T-cell (primary cell): ENCODE measurements at regions not wholly inside any gene's neighbourhood (a gene's known extent, or its start where the extent isn't known, plus 50 kb on each side); places are given as distances from the start of the nearest gene placed in this dataset.
A peak's percentile ranks its signal among the peaks of the same experiment; 100 is the strongest.

ENCODE experiments used
- ATAC-seq, 4 experiments: fragments of 200-7000 bp in 3 of 4; fragments of 150-1000 bp in 1 of 4; cut with Tn5 transposase; replicated peaks in 1 of 4; 1 replicate in 3 of 4; 2 replicates in 1 of 4; pipeline ENCODE4 v1.10.0; 2021; ENCODE audit warnings: moderate library complexity in 3 of 4, mild to moderate bottlenecking in 2 of 4, moderate number of reproducible peaks in 1 of 4
- CTCF ChIA-PET, 2 donors: fragments of 300-600 bp; sonication (Branson Sonifier 250); formaldehyde crosslinking; loops; one replicate each; lab custom pipeline; 2022; ENCODE audit warnings: antibody characterized with exemption in 2 of 2; lab: Charles Lee
- POLR2A ChIA-PET, 2 donors: fragments of 300-600 bp; sonication (Branson Sonifier 250); formaldehyde crosslinking; loops; one replicate each; lab custom pipeline; 2022; ENCODE audit warnings: antibody characterized with exemption in 2 of 2; lab: Charles Lee
- DNase-seq, 35 experiments: peaks; one replicate each; pipeline versions ENCODE4 v3.0.0 to v3.0.0-alpha.2; 2013 to 2023
- H3K27ac ChIP-seq: one replicate; pipeline ENCODE4 v1.5.1; 2013; ENCODE audit warnings: low read length
- H3K27me3 ChIP-seq, 2 experiments: replicated peaks in 1 of 2; 1 replicate in 1 of 2; 2 replicates in 1 of 2; pipeline versions ENCODE4 v1.6.1 to v1.7.0; 2013; ENCODE audit warnings: low read length in 1 of 2, mixed read lengths in 1 of 2; ENCODE audit not compliant: control insufficient read depth in 2 of 2, insufficient read depth in 2 of 2; ENCODE audit errors: extremely low read depth in 1 of 2
- H3K36me3 ChIP-seq, 2 donors: 1 replicate in 1 of 2; 2 replicates in 1 of 2; pipeline versions ENCODE4 v1.6.1 to v1.7.0; 2013; ENCODE audit warnings: low read length in 1 of 2; ENCODE audit not compliant: control insufficient read depth in 2 of 2, insufficient read depth in 1 of 2; ENCODE audit errors: extremely low read depth in 1 of 2
- H3K4me1 ChIP-seq, 2 experiments: 1 replicate in 1 of 2; 2 replicates in 1 of 2; pipeline versions ENCODE4 v1.6.1 to v1.7.0; 2013; ENCODE audit warnings: low read length in 2 of 2, mixed read lengths in 1 of 2; ENCODE audit not compliant: insufficient read depth in 2 of 2, control insufficient read depth in 1 of 2; ENCODE audit errors: extremely low read depth in 1 of 2
- H3K4me3 ChIP-seq, 2 donors: 1 replicate in 1 of 2; 2 replicates in 1 of 2; pipeline versions ENCODE4 v1.5.1 to v1.7.0; 2013; ENCODE audit warnings: mild to moderate bottlenecking in 2 of 2, low read length in 1 of 2, moderate library complexity in 1 of 2; ENCODE audit not compliant: control insufficient read depth in 1 of 2; ENCODE audit errors: extremely low read depth in 1 of 2
- H3K9me3 ChIP-seq: 2 replicates; pipeline ENCODE4 v1.7.0; 2013
- H3K27ac Mint-ChIP-seq, 2 donors: one replicate each; pipeline ENCODE4 v1.8.0; 2020 to 2021; ENCODE audit warnings: mild to moderate bottlenecking in 2 of 2, mixed read lengths in 2 of 2
- H3K27me3 Mint-ChIP-seq, 2 donors: one replicate each; pipeline ENCODE4 v1.8.0; 2021 to 2022; ENCODE audit warnings: mixed read lengths in 2 of 2
- H3K36me3 Mint-ChIP-seq: one replicate; pipeline ENCODE4 v1.8.0; 2021; ENCODE audit warnings: mixed read lengths
- H3K4me1 Mint-ChIP-seq, 3 donors: one replicate each; pipeline ENCODE4 v1.8.0; 2020 to 2022; ENCODE audit warnings: mixed read lengths in 3 of 3, mild to moderate bottlenecking in 1 of 3
- H3K4me3 Mint-ChIP-seq, 3 donors: one replicate each; pipeline ENCODE4 v1.8.0; 2020 to 2022; ENCODE audit warnings: mild to moderate bottlenecking in 3 of 3, mixed read lengths in 3 of 3, moderate library complexity in 3 of 3
- H3K9me3 Mint-ChIP-seq, 3 donors: one replicate each; pipeline ENCODE4 v1.8.0; 2020 to 2022; ENCODE audit warnings: mixed read lengths in 3 of 3
- WGBS: methylation state at CpG from one replicate; pipeline ENCODE4 v1.1.5; 2013; ENCODE audit warnings: missing lambda C conversion rate; ENCODE audit not compliant: insufficient coverage; 5-methylcytosine and 5-hydroxymethylcytosine counted together

GRCh38 chr1:209205039-209205438 lies 378.5 kb upstream of the CAMK1G start:
- Mint-ChIP-seq H3K9me3 (no peaks in the 10 kb centered on the region), H3K4me1 (peaks cover 0 to 7% (median 7%) of the 10 kb centered on the region in 3 donors), H3K4me3 (no peak overlapping the region), H3K27me3 (peaks cover 37 to 43% of the 10 kb centered on the region in 2 donors), H3K36me3 (no peaks in the 10 kb centered on the region), H3K27ac (no peak overlapping the region)
- peaks cover 5 to 22% of the 10 kb centered on the region in 2 experiments for H3K27me3 ChIP-seq
- POLR2A ChIA-PET: no interaction called here
- no peak for DNase-seq
- no peak overlapping the region for H3K27ac ChIP-seq
- no peak for ATAC-seq
- H3K36me3 ChIP-seq: no peaks in the 10 kb centered on the region
- peaks cover 0 to 8% of the 10 kb centered on the region in 2 experiments for H3K4me1 ChIP-seq
- 29% methylated on average over 1 of the region's 4 CpGs for whole genome bisulfite sequencing
- no peak overlapping the region for H3K4me3 ChIP-seq
- no peaks in the 10 kb centered on the region for H3K9me3 ChIP-seq
- CTCF ChIA-PET: interaction anchor here in 1 of 2 donors (0.7 kb wide), 1 partner anchor 264 kb away, joined by 3 read pairs; no protein-coding TSS in a partner anchor

DNA sequence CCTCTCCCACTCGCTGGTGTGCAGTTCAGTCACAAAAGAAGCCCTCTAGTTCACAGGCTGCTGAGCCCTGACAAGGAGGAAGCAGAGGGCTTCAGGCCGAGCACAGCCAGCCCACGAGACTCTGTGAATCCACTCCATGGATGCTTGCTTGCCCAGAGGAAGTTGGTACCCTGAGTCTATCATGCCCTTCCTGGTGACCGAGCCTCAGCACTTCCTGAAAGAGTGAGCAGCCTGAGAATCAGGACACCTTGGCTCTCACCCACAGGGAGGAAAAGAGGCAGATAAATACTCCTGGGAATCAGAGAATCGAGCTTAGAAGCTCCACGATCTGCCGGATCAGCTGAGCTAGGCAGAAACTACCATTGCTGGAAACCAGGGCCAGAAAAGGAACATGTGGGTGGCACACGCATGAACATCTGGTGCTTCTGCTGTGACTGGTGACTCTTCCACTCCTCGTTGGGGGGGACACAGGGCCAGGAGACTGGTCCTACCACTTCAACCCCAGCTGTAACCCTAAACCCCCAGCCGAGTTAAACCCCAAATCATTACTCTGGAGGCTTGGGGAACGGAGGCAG lies 376.3 kb upstream of the CAMK1G start:
- Histone ChIP-seq H3K9me3 (no peaks in the 10 kb centered on the region), H3K36me3 (no peaks in the 10 kb centered on the region), H3K27me3 (peaks cover 5 to 22% of the 10 kb centered on the region in 2 experiments), H3K27ac (no peak overlapping the region), H3K4me3 (no peak overlapping the region), H3K4me1 (peaks cover 0 to 8% of the 10 kb centered on the region in 2 experiments)
- POLR2A ChIA-PET: no interaction called here
- CTCF ChIA-PET: no interaction called here
- WGBS: 56% methylated on average over 8 of the region's 11 CpGs
- Mint-ChIP-seq H3K9me3 (no peaks in the 10 kb centered on the region), H3K27ac (no peak overlapping the region), H3K27me3 (peaks cover 45 to 49% of the 10 kb centered on the region in 2 donors), H3K36me3 (no peaks in the 10 kb centered on the region), H3K4me1 (peaks cover 0 to 7% (median 7%) of the 10 kb centered on the region in 3 donors), H3K4me3 (peak overlapping the region in 1 of 3 donors; percentile 46)
- DNase-seq (no peak), ATAC-seq (no peak)

GRCh38 chr1:209207701-209208286 lies 375.7 kb upstream of the CAMK1G start:
- Histone ChIP-seq H3K9me3 (no peaks in the 10 kb centered on the region), H3K4me1 (peaks cover 0 to 8% of the 10 kb centered on the region in 2 experiments), H3K36me3 (no peaks in the 10 kb centered on the region), H3K27ac (no peak overlapping the region), H3K27me3 (peaks cover 5 to 22% of the 10 kb centered on the region in 2 experiments), H3K4me3 (peak overlapping the region in 1 of 2 donors; percentile 39)
- H3K9me3 Mint-ChIP-seq: no peaks in the 10 kb centered on the region
- peak overlapping the region in 1 of 3 donors; percentile 46 for H3K4me3 Mint-ChIP-seq
- peaks cover 49 to 50% of the 10 kb centered on the region in 2 donors for H3K27me3 Mint-ChIP-seq
- ChIA-PET CTCF (no interaction called here), POLR2A (no interaction called here)
- ATAC-seq (no peak), DNase-seq (peak in 2 of 35 experiments; percentile 2 to 15)
- peaks cover 0 to 7% (median 7%) of the 10 kb centered on the region in 3 donors for H3K4me1 Mint-ChIP-seq
- WGBS: 10% methylated on average over 21 of the region's 31 CpGs
- no peak overlapping the region for H3K27ac Mint-ChIP-seq
- no peaks in the 10 kb centered on the region for H3K36me3 Mint-ChIP-seq

GRCh38 chr1:209208648-209209047 lies 374.9 kb upstream of the CAMK1G start:
- Histone ChIP-seq H3K4me3 (no peak overlapping the region), H3K4me1 (peaks cover 0 to 8% of the 10 kb centered on the region in 2 experiments), H3K27ac (no peak overlapping the region), H3K9me3 (no peaks in the 10 kb centered on the region), H3K27me3 (peaks cover 5 to 22% of the 10 kb centered on the region in 2 experiments), H3K36me3 (no peaks in the 10 kb centered on the region)
- ChIA-PET CTCF (no interaction called here), POLR2A (no interaction called here)
- DNase-seq (no peak), ATAC-seq (no peak)
- Mint-ChIP-seq H3K27me3 (peaks cover 49 to 51% of the 10 kb centered on the region in 2 donors), H3K36me3 (no peaks in the 10 kb centered on the region), H3K27ac (no peak overlapping the region), H3K4me1 (peaks cover 0 to 6% (median 5%) of the 10 kb centered on the region in 3 donors), H3K4me3 (no peak overlapping the region), H3K9me3 (no peaks in the 10 kb centered on the region)
- WGBS: 67% methylated on average over 1 of the region's 1 CpG

DNA sequence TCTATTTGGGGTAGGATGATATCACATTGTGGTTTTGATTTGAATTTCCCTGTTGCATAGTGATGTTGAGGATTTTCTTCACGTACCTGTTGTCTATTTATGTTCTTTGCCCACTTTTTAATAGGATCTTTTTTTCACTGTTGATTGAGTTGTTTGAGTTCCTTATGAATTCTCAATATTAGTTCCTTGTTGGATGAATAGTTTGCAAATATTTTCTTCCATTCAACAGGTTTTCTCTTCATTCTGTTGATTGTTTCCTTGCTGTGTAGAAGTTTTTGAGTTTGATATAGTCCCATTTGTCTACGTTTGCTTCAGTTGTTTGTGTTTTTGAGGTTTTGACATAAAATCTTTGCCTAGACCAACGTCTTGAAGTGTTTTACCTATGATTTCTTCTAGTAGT lies 369.5 kb upstream of the CAMK1G start:
- Histone ChIP-seq H3K27me3 (peaks cover 0 to 10% of the 10 kb centered on the region in 2 experiments), H3K4me1 (no peaks in the 10 kb centered on the region), H3K27ac (no peak overlapping the region), H3K36me3 (no peaks in the 10 kb centered on the region), H3K4me3 (no peak overlapping the region), H3K9me3 (no peaks in the 10 kb centered on the region)
- no peak overlapping the region for H3K27ac Mint-ChIP-seq
- peaks cover 5 to 15% (median 6%) of the 10 kb centered on the region in 3 donors for H3K9me3 Mint-ChIP-seq
- WGBS: 80% methylated on average over 1 of the region's 3 CpGs
- no peaks in the 10 kb centered on the region for H3K36me3 Mint-ChIP-seq
- POLR2A ChIA-PET: no interaction called here
- peaks cover 20 to 34% of the 10 kb centered on the region in 2 donors for H3K27me3 Mint-ChIP-seq
- CTCF ChIA-PET: no interaction called here
- no peak for ATAC-seq
- H3K4me1 Mint-ChIP-seq: no peaks in the 10 kb centered on the region
- no peak for DNase-seq
- H3K4me3 Mint-ChIP-seq: no peak overlapping the region

DNA sequence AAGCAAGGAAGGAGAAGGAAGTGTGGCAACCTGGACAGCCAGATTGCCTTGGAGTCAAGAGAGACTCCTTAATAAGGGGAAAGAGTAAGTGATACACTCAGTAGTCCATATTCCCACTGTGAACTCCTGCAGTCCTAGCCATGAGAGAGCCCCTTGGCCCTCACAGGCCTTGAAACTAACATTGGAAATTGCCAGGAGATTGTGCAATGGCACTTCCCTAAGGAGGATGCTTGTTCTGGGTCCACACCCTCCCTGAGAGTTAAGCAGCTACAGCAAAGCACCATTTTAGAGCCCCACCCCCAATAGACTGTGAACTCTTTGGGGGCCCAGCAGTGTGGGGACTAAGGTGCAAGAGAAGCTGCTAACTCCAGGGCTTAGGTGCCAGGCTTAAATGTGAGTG lies 367.7 kb upstream of the CAMK1G start:
- ATAC-seq: no peak
- no peaks in the 10 kb centered on the region for H3K36me3 ChIP-seq
- no peak overlapping the region for H3K27ac ChIP-seq
- no peaks in the 10 kb centered on the region for H3K4me1 ChIP-seq
- H3K9me3 ChIP-seq: no peaks in the 10 kb centered on the region
- Mint-ChIP-seq H3K4me1 (peaks cover 0 to 1% (median 0%) of the 10 kb centered on the region in 3 donors), H3K27me3 (peaks cover 8 to 26% of the 10 kb centered on the region in 2 donors), H3K4me3 (no peak overlapping the region), H3K36me3 (no peaks in the 10 kb centered on the region), H3K9me3 (peaks cover 5 to 15% (median 6%) of the 10 kb centered on the region in 3 donors), H3K27ac (no peak overlapping the region)
- ChIA-PET CTCF (interaction anchor here in 1 of 2 donors (0.6 kb wide), 1 partner anchor 13 kb away, joined by 3 read pairs; no protein-coding TSS in a partner anchor), POLR2A (no interaction called here)
- no peak overlapping the region for H3K4me3 ChIP-seq
- DNase-seq: no peak
- H3K27me3 ChIP-seq: peaks cover 0 to 14% of the 10 kb centered on the region in 2 experiments
